ENCODE measurements at regions not wholly inside any gene's neighbourhood (a gene's known extent, or its start where the extent isn't known, plus 50 kb on each side); places are given as distances from the start of the nearest gene placed in this dataset.

GRCh38 chr2:238574490-238575271 lies 148.0 kb downstream of the ASB1 start:
- Mint-ChIP-seq H3K4me1 (no peaks in the 10 kb centered on the region), H3K9me3 (no peaks in the 10 kb centered on the region), H3K4me3 (no peak overlapping the region), H3K36me3 (ENCODE audit: low read depth) (no peaks in the 10 kb centered on the region), H3K27me3 (peaks cover 10% of the 10 kb centered on the region), H3K27ac (no peak overlapping the region)
- ATAC-seq (replicated peaks), result no peak

- Mint-ChIP-seq H3K27ac (no peak overlapping the region), H3K27me3 (peaks cover 14% of the 10 kb centered on the region), H3K9me3 (no peaks in the 10 kb centered on the region), H3K4me1 (no peaks in the 10 kb centered on the region), H3K36me3 (ENCODE audit: low read depth) (no peaks in the 10 kb centered on the region), H3K4me3 (no peak overlapping the region)
- ATAC-seq (replicated peaks), result no peak
Measured at GRCh38 chr2:238576674-238577073, 149.9 kb downstream of the ASB1 start.

DNA sequence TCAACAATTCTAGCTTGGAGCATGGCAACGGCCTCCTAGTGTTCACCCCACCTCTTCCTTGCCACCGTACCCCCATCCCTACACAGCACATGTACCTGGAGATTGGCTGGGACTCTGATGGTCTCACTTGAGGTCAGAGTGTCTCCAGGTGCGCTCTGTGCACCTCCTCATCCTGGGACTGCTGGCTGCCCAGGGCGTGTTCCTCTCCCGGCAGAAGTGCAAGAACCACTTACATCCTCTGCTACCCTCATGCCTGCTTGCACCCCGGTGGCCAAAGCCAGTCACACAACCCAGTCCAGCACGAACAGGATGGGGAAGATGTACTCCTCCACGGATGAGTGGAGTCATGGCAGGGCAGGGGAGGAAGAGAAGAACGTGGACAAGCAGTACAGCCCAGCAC lies 151.5 kb downstream of the ASB1 start:
- peaks cover 14% of the 10 kb centered on the region for H3K27me3 Mint-ChIP-seq
- no peaks in the 10 kb centered on the region for H3K4me1 Mint-ChIP-seq
- no peaks in the 10 kb centered on the region for H3K36me3 Mint-ChIP-seq (ENCODE audit: low read depth)
- no peak overlapping the region for H3K27ac Mint-ChIP-seq
- no peak for ATAC-seq (replicated peaks)
- no peaks in the 10 kb centered on the region for H3K9me3 Mint-ChIP-seq
- no peak overlapping the region for H3K4me3 Mint-ChIP-seq

GRCh38 chr2:238580486-238580885 lies 153.8 kb downstream of the ASB1 start:
- Mint-ChIP-seq H3K36me3 (ENCODE audit: low read depth) (no peaks in the 10 kb centered on the region), H3K9me3 (no peaks in the 10 kb centered on the region), H3K4me1 (no peaks in the 10 kb centered on the region), H3K27ac (no peak overlapping the region), H3K4me3 (no peak overlapping the region), H3K27me3 (peaks cover 14% of the 10 kb centered on the region)
- no peak for ATAC-seq (replicated peaks)

DNA sequence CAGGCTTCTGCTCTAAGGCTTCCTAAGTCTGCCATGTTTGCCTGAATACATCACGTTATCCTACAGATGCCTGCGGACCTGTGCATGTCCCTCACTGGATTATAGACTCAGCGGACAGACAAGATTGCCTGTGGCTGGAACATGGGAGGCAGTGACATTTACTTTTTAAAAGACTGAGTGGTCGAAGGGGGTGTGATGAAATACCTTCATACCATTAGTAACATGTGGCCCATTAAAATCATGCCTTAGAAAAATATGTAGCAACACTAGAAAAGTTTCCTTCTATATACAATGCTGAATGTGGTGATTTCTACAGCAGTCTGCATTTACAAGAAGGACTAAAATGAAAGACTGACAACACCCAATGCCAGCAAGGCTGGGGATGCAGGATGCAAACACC lies 154.4 kb downstream of the ASB1 start:
- H3K4me3 Mint-ChIP-seq, result no peak overlapping the region
- peaks cover 14% of the 10 kb centered on the region for H3K27me3 Mint-ChIP-seq
- no peak overlapping the region for H3K27ac Mint-ChIP-seq
- no peak for ATAC-seq (replicated peaks)
- no peaks in the 10 kb centered on the region for H3K4me1 Mint-ChIP-seq
- no peaks in the 10 kb centered on the region for H3K9me3 Mint-ChIP-seq
- H3K36me3 Mint-ChIP-seq (ENCODE audit: low read depth), result no peaks in the 10 kb centered on the region

- Mint-ChIP-seq H3K36me3 (ENCODE audit: low read depth) (no peaks in the 10 kb centered on the region), H3K4me3 (no peak overlapping the region), H3K27ac (no peak overlapping the region), H3K4me1 (no peaks in the 10 kb centered on the region), H3K9me3 (no peaks in the 10 kb centered on the region), H3K27me3 (peaks cover 14% of the 10 kb centered on the region)
- ATAC-seq (replicated peaks), result no peak
Measured at GRCh38 chr2:238582159-238582558, 155.4 kb downstream of the ASB1 start.

DNA sequence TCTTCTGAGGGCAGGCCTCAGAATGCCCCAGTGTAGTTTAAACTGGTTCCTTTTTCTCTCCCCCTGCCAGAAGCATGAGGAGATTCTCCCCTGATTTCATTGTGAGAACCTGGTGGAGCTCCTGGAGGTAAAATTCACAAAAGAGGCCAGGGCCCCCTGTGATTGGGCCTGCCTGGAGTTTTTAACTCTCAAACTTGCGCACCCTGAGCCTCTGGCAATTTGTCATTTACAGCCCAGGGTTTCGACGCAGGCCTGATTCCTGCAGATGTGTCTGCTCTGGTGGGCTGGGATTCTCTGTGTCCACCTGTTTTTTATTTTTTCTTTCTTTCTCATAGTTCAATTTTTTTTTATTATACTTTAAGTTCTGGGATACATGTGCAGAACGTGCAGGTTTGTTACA lies 157.9 kb downstream of the ASB1 start:
- H3K27ac Mint-ChIP-seq, result no peak overlapping the region
- H3K4me1 Mint-ChIP-seq, result no peaks in the 10 kb centered on the region
- no peaks in the 10 kb centered on the region for H3K36me3 Mint-ChIP-seq (ENCODE audit: low read depth)
- ATAC-seq (replicated peaks), result no peak
- H3K27me3 Mint-ChIP-seq, result peaks cover 5% of the 10 kb centered on the region
- H3K9me3 Mint-ChIP-seq, result no peaks in the 10 kb centered on the region
- no peak overlapping the region for H3K4me3 Mint-ChIP-seq

- H3K27ac Mint-ChIP-seq, result no peak overlapping the region
- no peaks in the 10 kb centered on the region for H3K36me3 Mint-ChIP-seq (ENCODE audit: low read depth)
- no peak overlapping the region for H3K4me3 Mint-ChIP-seq
- H3K4me1 Mint-ChIP-seq, result no peaks in the 10 kb centered on the region
- H3K27me3 Mint-ChIP-seq, result no peaks in the 10 kb centered on the region
- ATAC-seq (replicated peaks), result no peak
- no peaks in the 10 kb centered on the region for H3K9me3 Mint-ChIP-seq
Measured at GRCh38 chr2:238585836-238586821, 159.4 kb downstream of the ASB1 start.

DNA sequence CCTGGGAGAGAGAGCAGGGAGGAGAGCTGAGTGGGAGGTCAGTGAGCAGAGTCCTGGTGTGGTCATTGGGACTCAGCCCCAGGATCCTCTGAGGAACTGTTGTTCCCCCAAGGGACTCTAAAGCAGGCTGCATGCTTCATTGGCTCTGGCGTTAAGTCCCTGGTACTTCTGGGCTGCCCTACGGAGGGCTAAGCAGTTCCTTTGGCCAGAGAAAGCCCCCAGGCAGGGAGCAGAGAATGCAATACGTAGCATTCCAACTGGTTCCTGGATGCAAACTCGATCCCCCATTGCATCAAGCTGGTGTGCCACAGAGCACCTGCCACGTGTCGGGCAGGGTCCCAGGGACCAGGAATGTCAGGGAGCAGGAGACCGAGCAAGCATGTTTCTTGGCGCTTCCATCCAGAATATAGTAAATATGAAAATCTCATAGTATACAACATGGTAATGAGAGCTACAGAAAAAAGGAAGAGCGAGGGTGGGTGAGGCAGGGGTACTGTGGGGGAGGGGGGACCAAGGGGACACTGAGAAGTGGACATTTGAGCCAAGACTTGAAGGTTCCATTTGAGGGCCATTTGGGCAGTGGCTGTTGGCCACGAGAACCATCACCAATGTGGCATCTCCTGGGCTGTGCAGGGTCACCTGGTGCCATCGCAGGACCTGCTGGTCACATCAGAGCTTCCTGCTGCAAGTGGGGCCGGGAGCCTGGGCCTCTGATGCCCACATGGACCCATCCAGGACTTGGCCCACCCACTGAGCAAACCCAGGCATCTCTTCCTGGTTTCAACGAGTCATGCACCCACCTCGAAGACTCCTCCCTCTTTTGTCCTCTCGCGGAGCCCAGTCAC lies 160.4 kb downstream of the ASB1 start:
- no peaks in the 10 kb centered on the region for H3K4me1 Mint-ChIP-seq
- no peak overlapping the region for H3K27ac Mint-ChIP-seq
- H3K36me3 Mint-ChIP-seq (ENCODE audit: low read depth), result no peaks in the 10 kb centered on the region
- H3K4me3 Mint-ChIP-seq, result no peak overlapping the region
- H3K27me3 Mint-ChIP-seq, result no peaks in the 10 kb centered on the region
- ATAC-seq (replicated peaks), result no peak
- no peaks in the 10 kb centered on the region for H3K9me3 Mint-ChIP-seq

- Mint-ChIP-seq H3K4me1 (no peaks in the 10 kb centered on the region), H3K36me3 (ENCODE audit: low read depth) (no peaks in the 10 kb centered on the region), H3K4me3 (no peak overlapping the region), H3K9me3 (no peaks in the 10 kb centered on the region), H3K27ac (no peak overlapping the region), H3K27me3 (no peaks in the 10 kb centered on the region)
- no peak for ATAC-seq (replicated peaks)
Measured at GRCh38 chr2:238587776-238588660, 161.3 kb downstream of the ASB1 start.

DNA sequence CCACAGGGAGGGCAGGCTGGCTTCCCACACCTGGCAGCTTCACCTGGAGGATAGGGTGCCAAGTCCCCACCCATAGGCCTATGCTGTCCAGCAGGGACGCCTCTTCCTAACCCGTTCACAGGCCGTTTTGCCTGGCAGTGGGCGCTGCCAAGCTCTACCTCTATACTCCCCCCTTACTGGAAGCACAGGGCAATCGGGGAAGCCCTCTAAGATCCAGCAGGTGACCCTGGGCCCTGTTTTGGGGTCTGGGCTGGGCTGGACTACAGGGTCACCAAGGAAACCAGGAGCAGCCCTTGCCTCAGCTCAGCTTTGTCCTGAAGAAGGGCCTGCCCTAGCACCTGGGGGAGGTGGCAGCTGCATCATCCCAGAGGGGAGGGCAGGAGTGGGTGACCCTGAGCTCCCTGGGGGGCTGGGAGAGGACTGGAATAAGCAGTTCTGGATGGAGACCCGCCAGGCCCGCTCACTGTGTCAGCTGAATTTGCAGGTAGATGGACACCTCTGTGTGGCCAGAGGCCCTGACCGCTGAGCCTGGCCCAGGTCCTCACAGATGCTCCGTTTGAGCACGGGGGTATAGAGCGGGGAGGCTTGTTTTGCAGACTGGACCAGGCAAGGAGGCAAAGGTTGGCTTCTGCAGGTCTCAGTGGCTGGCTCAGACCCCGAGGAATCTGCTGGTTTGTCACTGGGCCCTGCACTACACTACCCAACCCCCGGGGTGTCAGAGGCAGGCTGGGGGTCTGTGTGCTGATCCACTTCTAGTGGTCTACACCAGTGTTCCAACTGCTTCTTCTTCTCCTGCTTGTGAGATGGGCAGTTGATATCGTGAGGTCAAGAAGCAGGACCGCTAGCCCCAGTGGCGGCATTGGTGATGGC lies 163.1 kb downstream of the ASB1 start:
- H3K27ac Mint-ChIP-seq, result no peak overlapping the region
- no peaks in the 10 kb centered on the region for H3K27me3 Mint-ChIP-seq
- H3K4me3 Mint-ChIP-seq, result no peak overlapping the region
- no peaks in the 10 kb centered on the region for H3K9me3 Mint-ChIP-seq
- H3K4me1 Mint-ChIP-seq, result no peaks in the 10 kb centered on the region
- no peaks in the 10 kb centered on the region for H3K36me3 Mint-ChIP-seq (ENCODE audit: low read depth)
- ATAC-seq (replicated peaks), result no peak

DNA sequence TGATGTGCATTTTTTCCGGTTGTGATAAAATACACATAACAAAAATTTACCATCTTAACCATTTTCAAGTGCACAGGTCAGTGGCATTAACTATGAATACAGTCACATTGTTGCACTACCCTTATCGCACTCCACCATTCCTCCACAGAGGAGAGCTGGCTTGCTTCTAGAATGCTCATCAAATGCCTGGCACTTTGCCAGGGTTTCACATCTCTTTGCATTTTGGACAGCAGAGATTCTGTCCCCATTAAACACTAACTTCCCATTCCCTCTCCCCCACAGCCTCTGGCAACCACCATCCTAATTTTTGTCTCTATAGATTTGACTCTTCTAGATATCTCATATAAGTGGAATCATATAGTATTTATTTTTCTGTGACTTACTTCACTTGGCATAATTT lies 165.0 kb downstream of the ASB1 start:
- H3K4me3 Mint-ChIP-seq, result no peak overlapping the region
- no peaks in the 10 kb centered on the region for H3K4me1 Mint-ChIP-seq
- no peak for ATAC-seq (replicated peaks)
- H3K36me3 Mint-ChIP-seq (ENCODE audit: low read depth), result no peaks in the 10 kb centered on the region
- H3K27ac Mint-ChIP-seq, result no peak overlapping the region
- no peaks in the 10 kb centered on the region for H3K27me3 Mint-ChIP-seq
- H3K9me3 Mint-ChIP-seq, result no peaks in the 10 kb centered on the region

GRCh38 chr2:238593236-238593635 lies 166.5 kb downstream of the ASB1 start:
- Mint-ChIP-seq H3K27me3 (peaks cover 7% of the 10 kb centered on the region), H3K4me3 (no peak overlapping the region), H3K4me1 (no peaks in the 10 kb centered on the region), H3K9me3 (no peaks in the 10 kb centered on the region), H3K27ac (no peak overlapping the region), H3K36me3 (ENCODE audit: low read depth) (no peaks in the 10 kb centered on the region)
- ATAC-seq (replicated peaks), result no peak

Measured in activated T-helper 17 cell treated with anti-CD3 and anti-CD28 coated beads, Interleukin-2, amount 50 U/mL, for 72 hours (primary cell).